HG03432 (cell line): ENCODE measurements at regions not wholly inside any gene's neighbourhood (a gene's known extent, or its start where the extent isn't known, plus 50 kb on each side); places are given as distances from the start of the nearest gene placed in this dataset.

Source experiments
- ATAC-seq: cut with Tn5 transposase; IDR thresholded peaks from one replicate; pipeline ENCODE4 v1.9.1; 2021; ENCODE audit warnings: mild to moderate bottlenecking, moderate library complexity; ENCODE audit not compliant: unreplicated experiment

GRCh38 chr4:133903029-133903428 lies 298.6 kb downstream of the PABPC4L start:
- ATAC-seq, result no peak

- no peak for ATAC-seq
Measured at GRCh38 chr4:133891011-133891410, 310.6 kb downstream of the PABPC4L start.

GRCh38 chr4:133887723-133888122 lies 313.9 kb downstream of the PABPC4L start:
- ATAC-seq, result no peak

- ATAC-seq, result no peak
Measured at GRCh38 chr4:133869486-133869885, 332.1 kb downstream of the PABPC4L start.

GRCh38 chr4:133868856-133869255 lies 332.7 kb downstream of the PABPC4L start:
- ATAC-seq, result no peak

- ATAC-seq, result no peak
Measured at GRCh38 chr4:133866328-133866699, 335.3 kb downstream of the PABPC4L start.

GRCh38 chr4:133865612-133866327 lies 335.8 kb downstream of the PABPC4L start:
- ATAC-seq, result peak; percentile 45

- no peak for ATAC-seq
Measured at GRCh38 chr4:133863153-133863552, 338.4 kb downstream of the PABPC4L start.

- ATAC-seq, result no peak
Measured at GRCh38 chr4:133856731-133857355, 344.7 kb downstream of the PABPC4L start.

GRCh38 chr4:133855001-133855400 lies 346.6 kb downstream of the PABPC4L start:
- no peak for ATAC-seq

GRCh38 chr4:133839326-133839725 lies 362.3 kb downstream of the PABPC4L start:
- no peak for ATAC-seq

GRCh38 chr4:133823177-133823576 lies 378.4 kb downstream of the PABPC4L start:
- no peak for ATAC-seq

GRCh38 chr4:133812954-133813353 lies 388.6 kb downstream of the PABPC4L start:
- ATAC-seq, result no peak

- ATAC-seq, result no peak
Measured at GRCh38 chr4:133812236-133812635, 389.4 kb downstream of the PABPC4L start.

GRCh38 chr4:133808151-133808550 lies 393.4 kb downstream of the PABPC4L start:
- no peak for ATAC-seq

GRCh38 chr4:133803341-133803740 lies 398.2 kb downstream of the PABPC4L start:
- no peak for ATAC-seq

- no peak for ATAC-seq
Measured at GRCh38 chr4:133802359-133803140, 399.0 kb downstream of the PABPC4L start.

GRCh38 chr4:133801883-133802282 lies 399.7 kb downstream of the PABPC4L start:
- no peak for ATAC-seq

- ATAC-seq, result no peak
Measured at GRCh38 chr4:133800966-133801365, 400.6 kb downstream of the PABPC4L start.

GRCh38 chr4:133799717-133800315 lies 401.8 kb downstream of the PABPC4L start:
- ATAC-seq, result no peak

GRCh38 chr4:133777661-133778060 lies 423.9 kb downstream of the PABPC4L start:
- no peak for ATAC-seq
